ENCODE measurements at regions not wholly inside any gene's neighbourhood (a gene's known extent, or its start where the extent isn't known, plus 50 kb on each side); places are given as distances from the start of the nearest gene placed in this dataset.

DNA sequence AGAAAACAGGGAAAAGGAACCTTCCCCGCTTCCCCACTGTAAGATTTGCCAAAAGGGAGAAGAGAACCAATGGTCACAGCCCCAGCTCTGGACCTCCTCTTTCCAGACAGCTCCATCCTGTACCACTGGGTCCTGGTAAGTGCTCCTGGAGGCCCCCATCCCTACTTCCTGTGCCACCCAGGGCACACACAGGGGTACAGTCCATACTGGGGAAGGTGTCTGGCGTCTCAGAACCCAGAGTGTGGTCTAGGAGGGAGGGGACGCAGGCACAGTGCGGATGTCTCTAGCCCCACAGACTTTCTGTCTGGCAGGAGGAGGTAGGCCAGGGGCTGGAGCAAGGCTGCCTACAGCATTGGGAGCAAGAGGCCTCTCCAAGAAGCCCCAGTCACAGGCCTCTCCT lies 213.3 kb upstream of the IGFBP3 start:
- TF ChIP-seq, protein P1, sequence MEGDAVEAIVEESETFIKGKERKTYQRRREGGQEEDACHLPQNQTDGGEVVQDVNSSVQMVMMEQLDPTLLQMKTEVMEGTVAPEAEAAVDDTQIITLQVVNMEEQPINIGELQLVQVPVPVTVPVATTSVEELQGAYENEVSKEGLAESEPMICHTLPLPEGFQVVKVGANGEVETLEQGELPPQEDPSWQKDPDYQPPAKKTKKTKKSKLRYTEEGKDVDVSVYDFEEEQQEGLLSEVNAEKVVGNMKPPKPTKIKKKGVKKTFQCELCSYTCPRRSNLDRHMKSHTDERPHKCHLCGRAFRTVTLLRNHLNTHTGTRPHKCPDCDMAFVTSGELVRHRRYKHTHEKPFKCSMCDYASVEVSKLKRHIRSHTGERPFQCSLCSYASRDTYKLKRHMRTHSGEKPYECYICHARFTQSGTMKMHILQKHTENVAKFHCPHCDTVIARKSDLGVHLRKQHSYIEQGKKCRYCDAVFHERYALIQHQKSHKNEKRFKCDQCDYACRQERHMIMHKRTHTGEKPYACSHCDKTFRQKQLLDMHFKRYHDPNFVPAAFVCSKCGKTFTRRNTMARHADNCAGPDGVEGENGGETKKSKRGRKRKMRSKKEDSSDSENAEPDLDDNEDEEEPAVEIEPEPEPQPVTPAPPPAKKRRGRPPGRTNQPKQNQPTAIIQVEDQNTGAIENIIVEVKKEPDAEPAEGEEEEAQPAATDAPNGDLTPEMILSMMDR (IDR thresholded peaks at IDR 0.05), result no peak
- TF ChIP-seq POLR2A (IDR thresholded peaks at IDR 0.05), result no peak
